GM04504 (cell line): ENCODE measurements at regions not wholly inside any gene's neighbourhood (a gene's known extent, or its start where the extent isn't known, plus 50 kb on each side); places are given as distances from the start of the nearest gene placed in this dataset.
"Not testable (repeated sequence)": the region's sequence is repeated elsewhere in the genome, so short reads cannot be mapped to it uniquely, and the experiment has no call there.

Experiments
- DNase-seq: peaks from one replicate; pipeline ENCODE4 v3.0.0-alpha.2; 2012; ENCODE audit warnings: low read depth

DNA sequence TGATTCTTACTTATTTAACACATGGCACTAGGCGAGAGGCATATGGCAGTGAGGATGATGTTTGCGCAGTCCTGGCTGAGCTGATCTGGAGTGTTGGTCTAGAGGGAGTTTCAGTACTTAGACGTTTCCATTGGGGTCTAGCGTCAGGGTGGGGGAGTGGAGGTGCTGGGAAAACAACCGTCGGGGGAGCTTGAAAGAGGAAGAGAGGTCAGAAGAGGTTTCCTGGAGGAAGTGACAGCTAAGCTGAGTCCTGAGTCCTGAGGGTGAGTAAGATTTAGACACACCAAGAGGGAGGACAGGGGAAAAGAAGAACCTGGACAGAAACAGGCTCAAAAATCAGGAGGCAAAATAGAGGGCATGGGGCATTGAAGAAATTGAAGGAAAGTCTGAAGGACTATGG is 81.4 kb downstream of the ALOX5AP start:
- DNase-seq = no peak

DNA sequence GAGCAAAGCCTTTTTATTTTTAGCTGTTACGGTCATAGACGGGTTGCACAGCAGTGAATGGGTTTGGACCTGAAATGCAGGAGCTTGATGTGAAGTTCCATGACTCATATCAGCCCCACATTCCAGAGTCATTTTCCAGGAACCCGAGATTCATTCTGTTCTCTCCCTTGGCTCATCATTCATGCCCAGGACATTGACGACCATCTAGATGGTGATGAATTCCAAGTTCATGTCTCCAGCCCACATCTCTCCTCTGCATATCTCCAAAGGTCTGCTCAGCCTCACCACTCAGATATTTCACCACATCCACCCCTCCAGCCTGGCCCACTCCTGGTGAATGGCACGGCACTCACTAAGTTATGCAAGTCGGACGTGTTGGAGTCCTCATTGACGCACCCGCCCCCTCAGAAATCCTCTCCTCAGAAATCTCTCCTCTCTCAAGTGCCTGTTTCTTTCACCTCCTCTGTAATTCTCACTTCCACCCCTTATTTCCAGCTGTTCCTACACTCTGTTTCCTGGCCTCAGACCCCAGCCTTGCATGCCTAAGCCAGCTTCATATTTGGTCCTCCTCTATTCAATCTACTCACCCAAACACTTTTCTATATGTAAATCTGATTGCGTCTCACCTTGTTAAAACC is 83.1 kb downstream of the ALOX5AP start:
- DNase-seq = peak; percentile 71

- DNase-seq = no peak
These were observed 84.0 kb downstream of the ALOX5AP start for GRCh38 chr13:30819136-30819888.

- no peak for DNase-seq
These were observed 84.7 kb upstream of the MEDAG start for GRCh38 chr13:30821421-30821820.

DNA sequence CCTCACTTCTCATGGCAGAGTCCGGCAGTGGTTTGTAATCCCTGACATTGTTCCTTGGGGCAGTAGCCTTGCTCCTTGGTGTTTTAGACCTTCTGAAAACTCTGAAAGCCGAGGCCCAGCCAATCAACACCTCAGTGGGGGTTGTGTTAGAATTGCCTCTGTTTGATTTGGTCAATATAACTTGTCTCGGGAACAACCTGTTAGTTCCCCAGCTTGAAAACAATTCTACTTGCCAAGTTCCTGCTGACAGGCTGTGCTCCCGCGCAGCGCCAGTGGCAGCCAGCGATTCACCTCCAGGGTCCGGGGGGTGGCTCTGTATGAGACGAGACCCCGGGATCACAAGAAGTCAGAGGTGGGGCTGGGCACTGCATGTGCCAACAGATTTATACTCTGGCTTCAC is 81.4 kb upstream of the MEDAG start:
- no peak for DNase-seq

GRCh38 chr13:30826911-30827577 is 79.0 kb upstream of the MEDAG start:
- no peak for DNase-seq

GRCh38 chr13:30827578-30827925 is 78.5 kb upstream of the MEDAG start:
- no peak for DNase-seq

DNA sequence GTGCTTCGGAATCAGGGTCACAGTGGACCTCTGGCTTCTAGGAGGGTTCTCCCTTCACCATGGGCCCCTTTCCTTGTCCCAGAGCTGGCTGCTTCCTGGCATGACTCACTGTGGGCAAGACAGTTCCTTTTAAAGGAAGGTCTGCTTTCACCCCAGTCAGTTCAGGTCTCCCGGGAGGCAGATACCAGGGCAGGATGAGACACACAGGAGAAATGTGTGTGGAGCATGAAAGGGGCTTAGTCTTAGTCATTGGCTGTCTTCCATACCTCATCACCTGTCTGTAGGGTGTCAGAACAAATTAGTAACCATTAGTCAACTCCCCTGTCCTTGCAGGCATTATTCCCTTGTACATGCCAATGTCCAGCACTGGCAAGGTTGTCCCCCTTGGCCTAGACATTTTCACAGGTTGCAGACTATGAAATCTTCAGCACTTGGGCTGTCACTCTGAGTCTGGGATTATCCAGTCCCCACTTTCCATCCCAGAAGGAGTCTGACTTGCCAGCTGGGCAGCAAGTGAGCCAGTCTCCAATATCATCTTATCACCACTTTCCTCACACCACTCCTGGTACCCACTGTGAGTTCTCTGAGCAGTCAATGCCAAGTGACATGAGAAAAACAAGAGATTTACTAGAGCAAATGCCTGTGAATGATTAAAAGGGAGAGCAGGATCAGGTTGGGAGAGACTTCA is 76.8 kb upstream of the MEDAG start:
- no peak for DNase-seq

GRCh38 chr13:30829833-30830637 is 76.0 kb upstream of the MEDAG start:
- no peak for DNase-seq

GRCh38 chr13:30830638-30830965 is 75.5 kb upstream of the MEDAG start:
- DNase-seq = no peak

GRCh38 chr13:30831515-30831914 is 74.6 kb upstream of the MEDAG start:
- no peak for DNase-seq

DNA sequence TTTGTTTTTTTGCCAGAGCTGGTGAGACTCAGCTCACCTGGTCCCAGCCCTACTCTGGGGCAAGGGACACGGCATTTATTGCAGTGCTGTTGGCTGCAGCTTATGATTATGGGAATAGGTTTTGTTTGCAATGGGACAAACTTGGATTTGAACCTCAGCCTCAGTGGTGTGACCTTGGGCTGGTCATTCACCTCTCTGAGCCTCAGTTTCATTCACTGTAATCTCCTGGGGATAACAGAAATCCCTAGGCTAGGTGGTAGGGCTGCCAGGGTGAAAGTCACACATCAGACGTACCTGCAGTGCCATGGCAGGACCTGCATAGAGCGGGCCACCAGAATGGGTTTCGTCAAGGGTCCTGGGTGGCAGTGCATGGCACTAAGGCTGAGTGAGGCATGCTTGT is 73.7 kb upstream of the MEDAG start:
- no peak for DNase-seq

GRCh38 chr13:30832845-30833332 is 73.2 kb upstream of the MEDAG start:
- no peak for DNase-seq

DNA sequence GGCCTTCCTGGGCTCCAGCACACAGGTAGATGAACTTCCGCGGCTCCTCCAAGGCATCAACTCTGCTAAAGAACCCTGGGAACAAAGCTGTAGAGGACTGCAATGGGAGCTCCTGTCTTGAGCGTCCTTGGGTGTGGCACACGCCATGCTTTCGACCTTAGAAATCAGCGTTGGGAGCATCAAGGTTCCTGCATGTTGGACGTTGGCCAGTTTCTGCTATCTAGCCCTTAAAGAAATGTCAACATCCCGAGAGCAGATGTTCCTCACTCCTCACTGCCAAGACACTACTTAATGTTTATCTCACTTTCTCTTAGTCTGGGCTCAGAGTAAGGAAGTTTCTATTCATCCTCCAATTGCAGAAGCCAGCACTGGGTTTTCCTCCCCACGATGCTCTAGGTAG is 70.6 kb upstream of the MEDAG start:
- DNase-seq = no peak

DNA sequence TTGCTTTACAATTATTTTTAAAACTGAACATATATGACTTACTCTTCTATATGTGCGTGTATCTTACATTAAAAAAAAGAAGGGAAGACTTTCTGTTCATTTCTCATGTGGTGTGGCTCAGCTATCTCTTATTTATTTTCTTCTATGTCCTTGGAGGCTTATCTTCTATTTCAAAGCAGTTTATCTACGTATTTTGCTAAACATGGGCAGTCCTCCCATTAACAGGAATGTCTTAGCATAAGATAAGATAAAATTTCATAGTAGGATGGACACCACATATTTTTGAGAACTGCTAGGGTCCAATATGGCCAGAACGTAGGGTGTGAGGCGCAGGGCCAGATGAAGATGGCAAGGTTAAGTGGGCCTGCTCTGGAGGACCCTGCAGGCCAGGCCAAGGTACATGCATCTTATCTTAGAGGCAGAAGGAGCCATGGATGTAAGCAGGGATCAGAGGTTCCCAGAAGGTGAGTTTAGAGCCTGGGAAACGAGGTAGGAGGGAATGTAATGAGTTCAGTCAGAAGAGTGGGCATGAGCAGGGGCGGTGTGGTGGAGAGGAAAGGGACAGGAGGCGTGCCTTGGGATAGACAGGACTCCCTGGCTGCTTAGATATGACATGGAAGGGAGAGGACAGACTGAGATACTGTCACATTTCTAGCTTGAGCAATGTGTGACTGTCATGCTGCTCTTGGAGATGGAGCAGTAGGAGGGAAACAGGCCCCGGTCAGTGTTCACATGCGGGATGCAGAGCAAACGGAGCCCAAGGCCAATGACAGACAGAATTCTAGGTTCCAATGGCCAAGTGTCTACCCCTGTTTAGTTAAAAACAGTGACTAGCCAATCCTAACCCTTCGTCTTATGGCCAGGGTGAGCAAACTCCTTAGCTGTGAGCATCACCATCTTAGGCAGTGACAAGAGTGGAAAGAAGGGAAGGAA is 68.6 kb upstream of the MEDAG start:
- no peak for DNase-seq

DNA sequence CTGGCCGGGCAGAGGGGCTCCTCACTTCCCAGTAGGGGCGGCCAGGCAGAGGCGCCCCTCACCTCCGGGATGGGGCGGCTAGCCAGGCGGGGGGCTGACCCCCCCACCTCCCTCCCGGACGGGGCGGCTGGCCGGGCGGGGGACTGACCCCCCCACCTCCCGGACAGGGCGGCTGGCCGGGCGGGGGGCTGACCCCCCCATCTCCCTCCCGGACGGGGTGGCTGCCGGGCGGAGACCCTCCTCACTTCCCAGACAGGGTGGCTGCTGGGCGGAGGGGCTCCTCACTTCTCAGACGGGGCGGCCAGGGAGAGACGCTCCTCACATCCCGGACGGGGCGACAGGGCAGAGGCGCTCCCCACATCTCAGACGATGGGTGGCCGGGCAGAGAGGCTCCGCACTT is 66.4 kb upstream of the MEDAG start:
- not testable (repeated sequence) for DNase-seq

DNA sequence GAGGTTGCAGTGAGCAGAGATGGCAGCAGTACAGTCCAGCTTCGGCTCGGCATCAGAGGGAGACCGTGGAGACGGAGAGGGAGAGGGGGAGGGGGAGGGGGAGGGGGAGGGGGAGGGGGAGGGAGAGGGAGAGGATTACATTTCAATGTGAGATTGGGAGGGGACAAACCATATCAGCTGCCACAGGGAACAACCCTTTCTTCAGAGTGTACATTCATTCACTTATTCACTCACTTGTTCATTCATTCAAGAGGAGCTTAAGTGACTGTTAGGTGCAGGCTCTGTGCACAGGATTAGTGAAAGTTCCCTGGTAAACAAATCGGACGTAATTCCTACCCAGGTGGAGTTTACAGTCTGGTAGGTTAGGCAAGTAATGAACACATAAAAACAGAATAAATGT is 65.6 kb upstream of the MEDAG start:
- DNase-seq = no peak

DNA sequence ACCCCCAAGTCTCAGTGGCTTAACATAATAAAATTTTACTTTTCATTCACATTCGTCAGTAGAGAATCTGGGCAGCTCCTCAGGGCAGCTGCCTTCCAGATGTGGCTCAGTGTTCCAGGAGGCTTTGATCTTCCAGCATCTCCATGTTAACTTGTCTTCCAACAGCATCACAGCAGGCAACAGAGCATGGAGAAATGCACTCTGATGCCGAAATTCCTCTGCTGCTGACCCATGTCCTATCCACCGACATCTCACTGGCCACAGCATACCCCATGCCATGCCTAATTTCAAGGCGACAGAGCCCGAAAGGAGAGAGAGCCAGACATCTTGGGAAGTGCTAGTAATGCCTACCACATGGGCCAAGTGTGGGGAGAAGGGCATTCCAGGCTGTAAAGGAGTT is 64.9 kb upstream of the MEDAG start:
- DNase-seq = peak; percentile 43

DNA sequence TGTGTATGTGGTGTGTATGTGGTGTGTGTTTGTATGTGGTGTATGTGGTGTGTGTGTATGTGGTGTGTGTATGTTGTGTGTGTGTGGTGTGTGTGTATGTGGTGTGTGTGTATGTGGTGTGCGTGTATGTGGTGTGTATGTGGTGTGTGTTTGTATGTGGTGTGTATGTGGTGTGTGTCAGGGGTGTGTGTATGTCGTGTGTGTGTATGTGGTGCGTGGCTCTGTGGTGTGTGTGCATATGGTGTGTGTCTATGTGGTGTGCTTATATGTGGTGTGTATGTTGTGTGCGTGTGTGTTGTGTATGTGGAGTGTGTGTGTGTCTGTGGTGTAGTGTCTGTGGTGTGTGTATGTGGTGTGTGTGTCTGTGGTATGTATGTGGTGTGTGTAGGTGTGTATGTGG is 62.5 kb upstream of the MEDAG start:
- DNase-seq = no peak

DNA sequence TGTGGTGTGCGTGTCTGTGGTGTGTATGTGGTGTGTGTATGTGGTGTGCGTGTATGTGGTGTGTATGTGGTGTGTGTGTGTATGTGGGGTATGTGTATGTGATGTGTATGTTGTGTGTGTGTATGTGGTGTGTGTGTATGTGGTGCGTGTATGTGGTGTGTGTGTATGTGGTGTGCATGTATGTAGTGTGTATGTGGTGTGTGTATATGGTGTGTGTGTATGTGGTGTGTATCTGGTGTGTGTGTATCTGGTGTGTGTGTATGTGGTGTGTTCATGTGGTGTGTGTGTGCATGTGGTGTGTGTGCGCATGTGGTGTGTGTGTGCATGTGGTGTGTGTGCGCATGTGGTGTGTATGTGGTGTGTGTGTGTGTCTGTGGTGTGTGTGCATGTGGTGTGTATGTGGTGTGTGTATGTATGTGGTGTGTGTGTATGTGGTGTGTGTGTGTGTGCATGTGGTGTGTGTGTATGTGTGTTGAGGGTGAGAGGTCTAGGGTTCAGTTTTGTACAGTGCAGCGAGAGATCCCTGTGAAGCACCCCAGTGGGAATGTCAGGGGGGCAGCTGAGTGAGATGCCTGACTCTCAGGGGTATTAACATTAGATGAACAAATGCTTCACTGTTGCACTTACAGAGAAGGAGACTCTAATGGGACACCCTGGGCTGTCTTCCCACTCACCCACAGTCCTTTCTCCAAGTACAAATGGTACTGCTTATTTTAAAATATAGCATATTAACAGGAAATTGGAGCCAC is 61.3 kb upstream of the MEDAG start:
- no peak for DNase-seq
